NCI-H187 (cell line): ENCODE measurements at regions not wholly inside any gene's neighbourhood (a gene's known extent, or its start where the extent isn't known, plus 50 kb on each side); places are given as distances from the start of the nearest gene placed in this dataset.

ENCODE experiments used
- DNase-seq, 2 experiments: peaks; one replicate each; lab custom pipeline; 2025; lab: John Stamatoyannopoulos, UW

DNA sequence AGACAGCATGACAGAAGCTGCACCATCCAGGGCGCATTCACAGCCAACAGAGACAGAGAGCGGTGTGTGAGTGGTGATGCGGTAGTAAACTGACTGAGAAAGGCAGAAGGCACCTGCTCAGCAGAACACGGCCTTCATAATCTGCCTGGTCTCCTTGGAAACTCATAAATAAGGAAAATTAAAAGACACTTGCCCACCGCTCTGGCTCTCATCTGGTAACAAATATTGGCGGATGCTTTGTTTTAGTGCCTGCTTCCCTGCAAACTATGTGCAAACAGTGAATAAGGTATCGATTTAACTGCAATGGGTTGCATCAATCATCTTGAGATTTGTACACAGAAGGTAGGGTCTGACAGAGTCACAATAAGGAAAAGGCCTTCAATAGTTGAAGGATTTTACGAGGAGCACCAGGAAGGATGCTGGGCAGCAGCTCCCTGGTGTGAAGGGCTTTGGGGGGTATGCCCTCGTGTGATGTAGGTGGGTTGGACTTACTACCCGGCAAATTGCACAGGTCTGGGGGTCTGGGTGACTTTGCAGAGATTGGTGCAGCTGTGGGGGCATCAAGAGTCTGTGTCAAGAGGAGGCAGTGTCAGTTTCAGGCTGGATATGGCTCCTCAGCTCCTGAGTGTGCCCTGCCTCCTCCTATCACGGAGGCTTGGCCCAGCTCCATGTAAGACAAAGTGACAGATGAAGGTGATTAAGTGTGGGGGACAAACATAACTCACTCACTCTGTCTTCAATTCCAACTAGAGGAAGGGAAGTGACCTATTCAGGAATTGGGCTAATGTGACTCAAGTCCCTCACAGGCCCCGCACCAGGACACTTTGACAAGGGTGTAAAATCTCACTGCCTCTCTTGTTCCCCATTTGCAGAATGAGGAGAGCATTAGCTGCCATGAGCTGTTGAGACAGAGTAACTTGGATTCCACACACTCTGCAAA is 166.7 kb downstream of the ICE1 start:
- DNase-seq: no peak

GRCh38 chr5:5588386-5588785 is 165.9 kb downstream of the ICE1 start:
- DNase-seq: no peak

DNA sequence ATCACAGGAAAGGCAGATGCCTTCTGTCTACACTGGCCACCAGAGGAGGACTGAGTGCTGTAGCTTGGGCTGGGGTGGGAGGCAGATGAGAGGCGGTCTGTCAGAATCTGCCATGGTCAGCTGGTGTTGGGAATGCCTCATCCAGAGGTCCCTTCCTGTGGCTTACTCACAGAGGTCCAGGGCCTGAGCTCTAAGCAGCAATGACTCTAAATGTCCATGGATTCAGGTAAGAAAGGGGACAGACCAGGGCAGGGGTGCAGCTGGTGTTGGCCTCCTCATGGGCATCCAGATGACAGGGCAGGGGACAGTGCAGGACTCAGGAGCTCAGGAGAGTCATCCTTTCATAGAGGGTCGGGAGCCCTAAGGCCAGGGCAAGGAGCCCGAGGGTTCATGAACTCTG is 165.0 kb downstream of the ICE1 start:
- no peak for DNase-seq

- DNase-seq: no peak
Measured at GRCh38 chr5:5586721-5587120, 164.2 kb downstream of the ICE1 start.

- DNase-seq: no peak
Measured at GRCh38 chr5:5585751-5586341, 163.4 kb downstream of the ICE1 start.

- DNase-seq: no peak
Measured at GRCh38 chr5:5584751-5585150, 162.3 kb downstream of the ICE1 start.

DNA sequence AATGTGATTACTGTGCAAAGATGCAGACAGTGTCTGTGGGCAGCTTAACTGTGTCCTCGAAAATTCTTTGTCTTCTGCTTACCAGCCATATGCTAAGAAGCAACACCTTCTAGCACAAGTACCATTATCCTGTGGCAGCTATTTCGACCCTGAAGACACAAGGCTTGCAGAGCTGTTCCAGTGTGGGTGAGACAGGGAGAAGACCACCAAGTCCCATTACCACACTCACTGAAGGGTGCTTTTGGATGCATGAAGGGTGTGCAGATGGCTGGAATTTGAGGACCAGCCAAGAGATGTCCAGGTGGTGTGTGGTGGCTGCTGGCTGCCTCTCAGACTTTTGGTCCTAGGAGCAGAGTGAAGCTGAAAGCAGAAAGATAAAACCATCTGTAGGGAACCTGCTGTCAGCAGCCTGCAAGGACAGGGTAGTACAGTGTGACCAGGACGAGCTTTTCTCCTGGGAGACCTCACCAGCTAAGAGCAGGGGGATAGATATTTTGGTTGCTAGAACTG is 161.8 kb downstream of the ICE1 start:
- no peak for DNase-seq

GRCh38 chr5:5583832-5584231 is 161.4 kb downstream of the ICE1 start:
- no peak for DNase-seq

DNA sequence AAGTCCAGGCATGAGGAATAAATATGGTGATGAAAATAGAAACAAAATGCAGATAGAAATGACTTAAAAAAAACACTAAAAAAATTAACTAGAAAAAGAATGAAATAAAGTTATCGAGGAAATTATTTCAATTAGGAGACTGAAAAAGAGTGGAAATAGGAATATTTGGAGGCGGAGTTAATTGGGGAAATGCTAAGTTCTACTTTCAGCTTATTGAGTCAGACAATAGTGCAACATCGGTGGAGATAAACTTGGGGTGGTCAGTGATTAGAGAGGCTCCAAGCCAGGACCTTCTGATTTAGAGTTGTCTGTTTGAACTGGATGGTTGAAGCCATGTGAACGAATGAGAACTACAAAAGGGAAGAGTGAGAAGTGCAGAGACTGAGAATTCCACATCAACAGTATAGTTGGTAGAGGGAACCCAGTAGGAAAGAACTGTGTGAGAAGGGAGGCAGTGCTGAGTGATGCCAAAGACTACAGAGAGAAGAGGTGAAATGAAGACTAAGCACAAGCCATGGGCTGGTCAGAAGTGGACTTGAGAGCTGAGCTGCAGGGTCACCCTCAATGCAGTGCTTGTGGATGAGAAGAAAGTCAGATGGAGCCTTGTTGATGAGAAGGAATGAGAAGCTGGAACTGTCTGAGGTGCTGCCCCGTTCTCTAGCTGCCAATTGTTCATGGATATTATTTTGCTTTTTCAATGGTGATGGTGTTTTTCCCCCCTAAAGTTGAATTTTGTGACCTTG is 160.7 kb downstream of the ICE1 start:
- DNase-seq: no peak

- no peak for DNase-seq
Measured at GRCh38 chr5:5581080-5581479, 158.6 kb downstream of the ICE1 start.

DNA sequence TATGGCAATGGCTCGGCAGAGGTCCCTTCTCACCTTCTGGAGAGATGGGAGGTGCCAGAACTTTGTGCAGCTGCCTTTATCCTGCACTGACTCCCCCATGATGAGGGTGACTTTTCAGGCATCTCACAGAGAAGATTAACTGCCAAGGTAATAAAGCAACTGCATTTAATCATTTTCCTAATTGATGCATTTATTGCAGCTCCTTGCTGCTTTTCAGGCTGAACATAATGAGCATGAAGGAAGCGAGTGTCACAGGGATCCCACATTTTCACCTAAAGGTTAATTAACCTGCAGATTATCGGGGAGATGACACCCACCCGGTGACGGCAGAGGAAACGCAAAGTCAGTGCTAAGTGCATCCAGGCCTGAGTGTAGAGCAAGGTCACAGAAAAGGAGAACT is 154.3 kb downstream of the ICE1 start:
- no peak for DNase-seq

DNA sequence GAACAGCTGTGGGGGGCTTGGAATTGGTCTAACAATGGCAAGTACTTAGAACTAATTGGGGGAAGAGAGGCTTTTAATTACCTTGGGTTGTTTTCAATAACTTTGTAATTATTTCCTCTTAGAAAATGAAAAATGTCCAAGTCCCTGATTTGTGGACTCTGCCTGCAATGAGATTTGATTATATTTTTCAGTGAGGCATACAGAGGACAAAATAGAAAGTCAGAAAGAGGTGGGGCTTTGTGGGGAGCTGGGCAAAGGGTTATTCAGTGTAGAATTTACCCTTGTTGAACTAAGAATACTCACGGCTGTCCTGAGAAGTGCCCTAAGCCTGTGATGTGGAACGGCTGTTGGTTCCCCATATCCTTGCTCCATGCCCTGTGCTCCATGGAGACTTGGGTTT is 153.0 kb downstream of the ICE1 start:
- DNase-seq: no peak

DNA sequence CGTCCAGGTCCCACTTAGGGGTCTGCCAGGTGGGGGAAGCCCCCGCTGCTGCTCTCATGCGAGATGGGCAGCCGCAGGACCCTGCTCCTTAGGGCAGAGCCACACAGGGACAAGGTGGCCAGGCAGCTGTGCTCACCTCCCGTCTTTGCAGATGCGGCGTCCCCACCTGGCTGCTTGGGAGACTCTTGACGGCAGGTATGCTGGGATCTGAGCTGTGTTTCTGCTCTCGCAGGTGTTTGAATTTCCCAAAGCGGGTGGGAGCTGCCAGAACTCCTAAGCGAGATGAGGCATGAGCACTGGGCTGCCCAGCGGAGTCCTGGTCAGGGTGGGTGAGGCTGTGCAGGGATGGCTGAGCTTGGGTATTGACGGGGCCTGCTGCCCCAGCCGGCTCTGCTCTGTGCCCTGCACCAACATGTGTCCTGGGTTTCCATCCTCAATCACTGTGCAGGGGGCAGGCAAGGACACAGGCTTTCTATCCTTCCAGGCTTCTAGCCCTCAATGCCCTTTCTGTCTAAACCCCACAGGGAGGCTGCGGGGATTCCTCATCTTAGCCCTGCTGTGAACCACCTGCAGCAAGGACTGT is 151.4 kb downstream of the ICE1 start:
- no peak for DNase-seq

GRCh38 chr5:5572976-5573797 is 150.7 kb downstream of the ICE1 start:
- DNase-seq: no peak

DNA sequence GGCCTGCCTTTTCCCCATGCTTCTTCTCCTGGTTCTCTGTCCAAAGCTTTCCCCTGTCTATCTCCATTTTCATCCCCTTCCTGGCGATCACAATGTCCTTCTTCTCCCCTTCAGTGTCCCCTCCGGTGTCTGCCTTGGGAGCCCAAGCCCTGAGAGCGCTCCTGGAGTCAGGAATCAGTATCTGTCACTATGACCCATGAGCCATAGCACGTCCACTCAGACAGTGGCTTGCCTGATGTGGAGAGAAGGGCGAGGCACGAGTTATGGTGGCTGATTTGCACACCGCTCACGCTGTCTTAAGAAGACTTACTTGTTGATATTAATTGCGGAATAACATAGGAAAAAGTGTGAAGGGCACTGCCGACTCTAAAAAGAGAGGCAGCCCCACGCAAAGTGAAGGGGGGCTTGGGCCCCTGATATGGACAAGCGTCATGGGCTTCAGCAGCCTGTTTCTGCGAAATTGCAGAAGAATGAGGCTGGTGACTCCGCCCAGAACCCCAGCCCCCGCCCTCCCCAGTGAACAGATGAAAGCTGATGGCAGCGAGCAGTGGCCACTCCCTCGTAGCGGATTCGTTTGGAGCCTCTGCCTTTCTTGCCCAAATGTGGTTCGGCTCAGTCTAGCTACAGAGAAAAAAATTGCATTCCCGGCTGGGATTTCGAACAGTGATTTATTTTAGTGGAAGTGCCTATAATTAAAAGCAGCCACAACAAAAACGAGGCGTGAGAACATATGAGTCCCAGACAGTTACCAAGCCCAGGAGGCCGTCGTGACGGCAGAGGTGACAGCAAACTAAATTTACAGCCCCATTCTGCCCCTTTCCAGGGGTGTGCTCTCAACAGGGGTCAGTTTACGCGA is 149.8 kb downstream of the ICE1 start:
- DNase-seq: no peak

GRCh38 chr5:5570646-5571045 is 148.2 kb downstream of the ICE1 start:
- no peak for DNase-seq

- no peak for DNase-seq
Measured at GRCh38 chr5:5564898-5565297, 142.4 kb downstream of the ICE1 start.

DNA sequence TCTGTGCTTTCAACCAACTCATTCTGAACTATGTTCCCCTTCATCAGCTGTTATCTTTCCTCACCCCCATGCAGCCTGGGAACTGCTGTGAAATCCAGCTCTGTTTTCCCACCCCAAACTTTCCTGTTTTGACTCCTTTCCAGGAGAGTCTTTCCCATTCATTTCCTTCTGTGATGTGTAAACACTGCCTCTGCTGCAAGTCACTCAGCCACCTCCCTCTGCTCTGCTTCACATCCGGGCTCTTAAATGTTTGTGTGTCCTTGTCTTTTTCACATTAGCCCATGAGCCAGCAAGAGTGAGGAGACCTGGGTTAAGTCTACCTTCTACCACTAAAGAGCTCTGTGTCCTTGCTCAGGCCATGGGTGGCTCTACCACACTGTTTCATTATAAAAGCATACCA is 137.5 kb downstream of the ICE1 start:
- DNase-seq: no peak

GRCh38 chr5:5558638-5559527 is 136.4 kb downstream of the ICE1 start:
- DNase-seq: no peak
